GM12878 (cell line): ENCODE measurements at regions not wholly inside any gene's neighbourhood (a gene's known extent, or its start where the extent isn't known, plus 50 kb on each side); places are given as distances from the start of the nearest gene placed in this dataset.

Experiments
- ATAC-seq: fragments of 200-7000 bp; cut with Tn5 transposase; 3 replicates; pipeline ENCODE4 v1.9.1; 2020; ENCODE audit warnings: mild to moderate bottlenecking, moderate library complexity
- BruUV-seq: library from RNA; stranded (reverse); fragments of 400-500 nt; replicated peaks from 2 replicates; lab custom pipeline; 2021; lab: Mats Ljungman, UMichigan
- CTCF ChIA-PET: fragments of 300-600 bp; sonication (Branson Sonifier 250); formaldehyde crosslinking; extraction: SDS; loops from one replicate; lab custom pipeline; 2021; ENCODE audit warnings: inconsistent platforms; lab: Yijun Ruan, JAX
- POLR2A ChIA-PET: fragments of 350-600 bp; formaldehyde crosslinking; extraction: SDS; loops from one replicate; lab custom pipeline; 2021; ENCODE audit warnings: inconsistent platforms; lab: Charles Lee
- RAD21 ChIA-PET: fragments of 300-600 bp; sonication (Branson Sonifier 250); formaldehyde crosslinking; loops from one replicate; lab custom pipeline; 2023; ENCODE audit warnings: antibody characterized with exemption; ENCODE audit not compliant: unreplicated experiment; lab: Charles Lee
- SMC1A ChIA-PET: fragments of 300-600 bp; sonication (Branson Sonifier 250); formaldehyde crosslinking; loops from one replicate; lab custom pipeline; 2023; ENCODE audit not compliant: unreplicated experiment, uncharacterized antibody; lab: Charles Lee
- DNase-seq: peaks from one replicate; pipeline ENCODE4 v3.0.0-alpha.2; 2011; ENCODE audit warnings: low read depth, low spot score
- FAIRE-seq: peaks from 3 replicates; lab custom pipeline; 2011; peaks lifted over from hg19 to GRCh38; lab: Jason Lieb, UNC
- H2AFZ ChIP-seq: 2 replicates; pipeline ENCODE4 v1.6.0; 2011; ENCODE audit warnings: low read depth, low read length, control low read depth; ENCODE audit not compliant: control insufficient read depth
- H3K27ac ChIP-seq: 2 replicates; pipeline ENCODE4 v1.5.1; 2011; ENCODE audit warnings: control low read depth; ENCODE audit not compliant: control insufficient read depth, insufficient read depth
- H3K27me3 ChIP-seq, 2 experiments: replicated peaks in 1 of 2; 2 replicates each; pipeline versions ENCODE4 v1.6.0 to v1.6.1; 2011; ENCODE audit warnings: low read length in 1 of 2; ENCODE audit not compliant: control insufficient read depth in 2 of 2, insufficient read depth in 2 of 2
- H3K36me3 ChIP-seq, 2 experiments: 2 replicates each; pipeline ENCODE4 v1.5.1; 2011; ENCODE audit warnings: low read length in 1 of 2; ENCODE audit not compliant: control insufficient read depth in 2 of 2, insufficient read depth in 2 of 2
- H3K4me1 ChIP-seq: 2 replicates; pipeline ENCODE4 v1.6.1; 2011; ENCODE audit warnings: mild to moderate bottlenecking, low read length, moderate library complexity, mixed read lengths; ENCODE audit not compliant: control insufficient read depth, insufficient read depth
- H3K4me2 ChIP-seq: 2 replicates; pipeline ENCODE4 v1.6.0; 2011; ENCODE audit warnings: control low read depth; ENCODE audit not compliant: control insufficient read depth, insufficient read depth
- H3K4me3 ChIP-seq: fragments of 200-600 bp; sonication (generic); 2 replicates; pipeline ENCODE4 v1.5.1; 2016
- H3K79me2 ChIP-seq: 2 replicates; pipeline ENCODE4 v1.6.0; 2011; ENCODE audit warnings: low read length; ENCODE audit not compliant: control insufficient read depth, insufficient read depth
- H3K9ac ChIP-seq: 2 replicates; pipeline ENCODE4 v1.8.0; 2011; ENCODE audit warnings: low read length, control low read depth, mixed read lengths; ENCODE audit not compliant: control insufficient read depth, insufficient read depth
- H3K9me3 ChIP-seq: replicated peaks from 3 replicates; pipeline ENCODE4 v1.5.1; 2011; ENCODE audit warnings: mild to moderate bottlenecking, low read length; ENCODE audit not compliant: control insufficient read depth, insufficient read depth
- H4K20me1 ChIP-seq: 2 replicates; pipeline ENCODE4 v1.6.0; 2011; ENCODE audit not compliant: control insufficient read depth, insufficient read depth
- ATF7 ChIP-seq: fragments of 450-650 bp; IDR thresholded peaks from 2 replicates; pipeline ENCODE4 v1.6.1; 2016; ENCODE audit warnings: low read depth, mild to moderate bottlenecking
- ESRRA ChIP-seq: IDR thresholded peaks from 2 replicates; pipeline ENCODE4 v1.6.1; 2012; ENCODE audit warnings: mild to moderate bottlenecking, low read length, improper control_type of control experiment
- GABPA ChIP-seq: IDR thresholded peaks from 2 replicates; pipeline ENCODE4 v1.6.1; 2014; ENCODE audit warnings: antibody characterized with exemption, low read depth, mild to moderate bottlenecking, inconsistent platforms
- HDGF ChIP-seq: fragments of 450-650 bp; IDR thresholded peaks from 2 replicates; pipeline ENCODE4 v1.6.1; 2016; ENCODE audit warnings: antibody characterized with exemption
- MTA2 ChIP-seq: fragments of 450-650 bp; IDR thresholded peaks from 2 replicates; pipeline ENCODE4 v1.6.1; 2016; ENCODE audit warnings: low read depth, mild to moderate bottlenecking, moderate library complexity
- MYC ChIP-seq: IDR thresholded peaks from 2 replicates; pipeline ENCODE4 v1.6.1; 2011; ENCODE audit warnings: mild to moderate bottlenecking, low read length, moderate library complexity, inconsistent platforms; ENCODE audit not compliant: insufficient read depth, insufficient replicate concordance, insufficient read length, severe bottlenecking
- NR2C2 ChIP-seq: IDR thresholded peaks from 2 replicates; pipeline ENCODE4 v1.6.1; 2011; ENCODE audit warnings: borderline replicate concordance, low read depth; ENCODE audit not compliant: control insufficient read depth, insufficient read length
- REST ChIP-seq: IDR thresholded peaks from 2 replicates; pipeline ENCODE4 v1.6.1; 2012; ENCODE audit warnings: mild to moderate bottlenecking, low read depth, low read length
- ZBED1 ChIP-seq: IDR thresholded peaks from 2 replicates; pipeline ENCODE4 v1.6.1; 2016; ENCODE audit warnings: borderline replicate concordance
- WGBS: methylation state at CpG from one replicate; pipeline ENCODE4 v1.1.6; 2016; ENCODE audit warnings: low lambda C conversion rate; ENCODE audit not compliant: insufficient replicate concordance, insufficient coverage; ENCODE audit errors: missing lambda C conversion rate; 5-methylcytosine and 5-hydroxymethylcytosine counted together
- in situ Hi-C: fragments of 300-500 bp; cut with MboI; formaldehyde crosslinking; loops from 9 replicates; pipeline ENCODE4 v1.14.3; 2018; ENCODE audit warnings: mixed read lengths
- intact Hi-C: fragments of 100-400 bp; cut with micrococcal nuclease; formaldehyde crosslinking; loops from one replicate; pipeline ENCODE4 v1.14.2; 2022; ENCODE audit not compliant: unreplicated experiment
- TF ChIP-seq, protein P1 (sequence below): IDR thresholded peaks from 2 replicates; pipeline ENCODE4 v1.6.1; 2012; ENCODE audit warnings: low read depth, low read length, improper control_type of control experiment
- TF ChIP-seq, protein P2 (sequence below): fragments of 450-650 bp; formaldehyde crosslinking; IDR thresholded peaks from 2 replicates; pipeline ENCODE4 v1.4.0; 2022; ENCODE audit warnings: mild to moderate bottlenecking, moderate library complexity

GRCh38 chr11:104649002-104649401 lies 249.3 kb downstream of the CASP12 start:
- TF ChIP-seq NR2C2: no peak
- TF ChIP-seq, protein P1, sequence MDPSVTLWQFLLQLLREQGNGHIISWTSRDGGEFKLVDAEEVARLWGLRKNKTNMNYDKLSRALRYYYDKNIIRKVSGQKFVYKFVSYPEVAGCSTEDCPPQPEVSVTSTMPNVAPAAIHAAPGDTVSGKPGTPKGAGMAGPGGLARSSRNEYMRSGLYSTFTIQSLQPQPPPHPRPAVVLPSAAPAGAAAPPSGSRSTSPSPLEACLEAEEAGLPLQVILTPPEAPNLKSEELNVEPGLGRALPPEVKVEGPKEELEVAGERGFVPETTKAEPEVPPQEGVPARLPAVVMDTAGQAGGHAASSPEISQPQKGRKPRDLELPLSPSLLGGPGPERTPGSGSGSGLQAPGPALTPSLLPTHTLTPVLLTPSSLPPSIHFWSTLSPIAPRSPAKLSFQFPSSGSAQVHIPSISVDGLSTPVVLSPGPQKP: no peak
- no peak for TF ChIP-seq ZBED1
- TF ChIP-seq, protein P2, sequence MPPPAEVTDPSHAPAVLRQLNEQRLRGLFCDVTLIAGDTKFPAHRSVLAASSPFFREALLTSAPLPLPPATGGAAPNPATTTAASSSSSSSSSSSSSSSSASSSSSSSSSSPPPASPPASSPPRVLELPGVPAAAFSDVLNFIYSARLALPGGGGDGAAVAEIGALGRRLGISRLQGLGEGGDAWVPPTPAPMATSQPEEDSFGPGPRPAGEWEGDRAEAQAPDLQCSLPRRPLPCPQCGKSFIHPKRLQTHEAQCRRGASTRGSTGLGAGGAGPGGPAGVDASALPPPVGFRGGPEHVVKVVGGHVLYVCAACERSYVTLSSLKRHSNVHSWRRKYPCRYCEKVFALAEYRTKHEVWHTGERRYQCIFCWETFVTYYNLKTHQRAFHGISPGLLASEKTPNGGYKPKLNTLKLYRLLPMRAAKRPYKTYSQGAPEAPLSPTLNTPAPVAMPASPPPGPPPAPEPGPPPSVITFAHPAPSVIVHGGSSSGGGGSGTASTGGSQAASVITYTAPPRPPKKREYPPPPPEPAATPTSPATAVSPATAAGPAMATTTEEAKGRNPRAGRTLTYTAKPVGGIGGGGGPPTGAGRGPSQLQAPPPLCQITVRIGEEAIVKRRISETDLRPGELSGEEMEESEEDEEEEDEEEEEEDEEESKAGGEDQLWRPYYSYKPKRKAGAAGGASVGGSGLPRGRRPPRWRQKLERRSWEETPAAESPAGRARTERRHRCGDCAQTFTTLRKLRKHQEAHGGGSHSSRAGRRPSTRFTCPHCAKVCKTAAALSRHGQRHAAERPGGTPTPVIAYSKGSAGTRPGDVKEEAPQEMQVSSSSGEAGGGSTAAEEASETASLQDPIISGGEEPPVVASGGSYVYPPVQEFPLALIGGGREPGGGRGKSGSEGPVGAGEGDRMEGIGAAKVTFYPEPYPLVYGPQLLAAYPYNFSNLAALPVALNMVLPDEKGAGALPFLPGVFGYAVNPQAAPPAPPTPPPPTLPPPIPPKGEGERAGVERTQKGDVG: no peak
- TF ChIP-seq GABPA: no peak
- no peak for TF ChIP-seq ESRRA
- TF ChIP-seq MTA2: no peak
- TF ChIP-seq HDGF: no peak
- no peak for TF ChIP-seq REST
- no peak for TF ChIP-seq MYC
- no peak for TF ChIP-seq ATF7
- DNase-seq (no peak), ATAC-seq (no peak), FAIRE-seq (no peak)
- intact Hi-C loops: no loop called here
- H3K4me1 ChIP-seq: no peaks in the 10 kb centered on the region
- H3K4me3 ChIP-seq: no peak overlapping the region
- H3K4me2 ChIP-seq: no peak overlapping the region
- H4K20me1 ChIP-seq: no peaks in the 10 kb centered on the region
- H3K27me3 ChIP-seq: no peaks in the 10 kb centered on the region
- ChIA-PET POLR2A (no interaction called here), RAD21 (no interaction called here), CTCF (no interaction called here), SMC1A (interaction anchor here (1.5 kb wide), 1 partner anchor 10 kb away, joined by 4 read pairs; no protein-coding TSS in a partner anchor)
- no peak overlapping the region for H3K27ac ChIP-seq
- in situ Hi-C loops: no loop called here
- no peak overlapping the region for H2AFZ ChIP-seq
- no peaks in the 10 kb centered on the region for H3K9me3 ChIP-seq
- H3K36me3 ChIP-seq: no peaks in the 10 kb centered on the region
- H3K79me2 ChIP-seq: no peaks in the 10 kb centered on the region
- BruUV-seq: no TSS peak
- WGBS: 0% methylated on average over 1 of the region's 1 CpG
- no peak overlapping the region for H3K9ac ChIP-seq
